ENCODE measurements at regions not wholly inside any gene's neighbourhood (a gene's known extent, or its start where the extent isn't known, plus 50 kb on each side); places are given as distances from the start of the nearest gene placed in this dataset.

DNA sequence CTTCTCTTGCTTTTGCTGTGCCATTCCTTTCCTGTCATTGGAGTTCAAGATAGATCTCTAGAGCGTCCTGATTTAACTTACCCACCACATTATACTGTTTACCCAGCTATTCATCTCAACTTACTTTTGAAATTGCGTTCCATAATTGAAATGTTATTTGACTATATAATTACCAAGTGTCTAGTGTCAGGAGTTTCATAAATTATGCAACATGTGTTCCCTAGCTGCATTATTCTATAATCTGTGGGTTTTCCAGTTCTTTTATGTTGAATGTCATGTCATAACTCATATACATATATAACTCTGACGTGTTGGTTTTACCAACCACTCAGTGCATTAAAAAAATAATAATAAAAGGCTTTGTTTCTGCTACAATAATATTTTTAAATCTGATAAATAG is 285.9 kb upstream of the ARSJ start:
- Histone ChIP-seq H4K8ac (ENCODE audit: extremely low read depth, insufficient read depth, low read length) (no peak overlapping the region), H3K27me3 (replicated peaks in 1 of 4; ENCODE audit: control insufficient read depth in 3 of 4, extremely low read depth in 1 of 4, insufficient read depth in 3 of 4, low read length in 3 of 4) (no peaks in the 10 kb centered on the region), H3K9me3 (ENCODE audit: insufficient read depth in 2 of 2, low read depth in 1 of 2, low read length in 1 of 2) (no peaks in the 10 kb centered on the region), H2BK12ac (ENCODE audit: low read depth, low read length) (no peak overlapping the region), H2BK15ac (ENCODE audit: low read length) (no peak overlapping the region), H3K4me3 (ENCODE audit: extremely low read depth in 1 of 4, insufficient read depth in 2 of 4, low read depth in 3 of 4, low read length in 4 of 4) (no peak overlapping the region), H2BK20ac (ENCODE audit: low read length) (no peak overlapping the region), H3K79me1 (ENCODE audit: low read depth, low read length) (no peaks in the 10 kb centered on the region), H4K20me1 (replicated peaks in 1 of 2; ENCODE audit: control insufficient read depth in 1 of 2, insufficient read depth in 2 of 2, low read length in 2 of 2) (no peaks in the 10 kb centered on the region), H3K4me1 (replicated peaks in 1 of 4; ENCODE audit: control insufficient read depth in 3 of 4, insufficient read depth in 4 of 4, low read length in 3 of 4) (no peaks in the 10 kb centered on the region), H3K4me2 (ENCODE audit: insufficient read depth in 1 of 2, low read depth in 2 of 2, low read length in 2 of 2) (no peak overlapping the region), H2AK5ac (ENCODE audit: low read depth, low read length) (no peak overlapping the region), H3K14ac (ENCODE audit: insufficient read length) (no peak overlapping the region), H3K27ac (ENCODE audit: low read depth, low read length) (no peak overlapping the region), H3K56ac (replicated peaks; ENCODE audit: insufficient read length, low read depth, low read length) (no peak overlapping the region), H3K79me2 (ENCODE audit: control insufficient read depth in 1 of 2, insufficient read depth in 2 of 2, low read length in 2 of 2) (no peaks in the 10 kb centered on the region), H2AFZ (ENCODE audit: low read length) (0 out of 2 replicates have a peak overlapping the region, but pooled peaks have one; percentile 29), H3K23ac (ENCODE audit: insufficient read length) (no peak overlapping the region), H4K5ac (ENCODE audit: insufficient read length, low read depth, low read length) (no peak overlapping the region), H3K23me2 (ENCODE audit: low read depth, low read length) (no peaks in the 10 kb centered on the region), H3K18ac (ENCODE audit: extremely low read depth, low read length) (no peak overlapping the region), H2BK120ac (replicated peaks; ENCODE audit: low read depth, low read length) (no peak overlapping the region), H3K36me3 (ENCODE audit: control insufficient read depth in 2 of 4, insufficient read depth in 4 of 4, low read length in 3 of 4) (no peaks in the 10 kb centered on the region), H3K9ac (replicated peaks in 1 of 4; ENCODE audit: extremely low read depth in 1 of 4, low read depth in 3 of 4, low read length in 3 of 4) (no peak overlapping the region), H2BK5ac (ENCODE audit: low read depth, low read length) (no peak overlapping the region), H4K91ac (replicated peaks; ENCODE audit: insufficient read length, low read length) (no peak overlapping the region), H3K4ac (replicated peaks; ENCODE audit: insufficient read length, low read depth, low read length) (no peak overlapping the region)
- no peak for DNase-seq (ENCODE audit: low read depth in 1 of 2, low spot score in 2 of 2)
- WGBS, 2 experiments (ENCODE audit: extremely low coverage in 1 of 2, insufficient coverage in 1 of 2, insufficient read length in 1 of 2, insufficient replicate concordance in 2 of 2, low coverage in 1 of 2, low lambda C conversion rate in 2 of 2, missing lambda C conversion rate in 1 of 2) = 91% methylated on average over 3 of the region's 3 CpGs; no CpG with 5 or more reads in 1 of the 2 experiments
- POLR2A ChIA-PET (ENCODE audit: partially characterized antibody) = no interaction called here
- no peak for TF ChIP-seq RAD21 (IDR thresholded peaks at IDR 0.05 in 1 of 2, conservative IDR thresholded peaks at IDR 0.05 in 1 of 2; ENCODE audit: low read depth in 2 of 2, low read length in 2 of 2)
- TF ChIP-seq HDAC6 (IDR thresholded peaks at IDR 0.05; ENCODE audit: low read depth, low read length) = no peak
- CTCF ChIA-PET (ENCODE audit: partially characterized antibody) = interaction anchor here (0.7 to 0.8 kb wide), 2 partner anchors 12 to 77 kb away, joined by 3 read pairs; no protein-coding TSS in a partner anchor
- no peak for FAIRE-seq

Measured in H1 (cell line).